ENCODE measurements at regions not wholly inside any gene's neighbourhood (a gene's known extent, or its start where the extent isn't known, plus 50 kb on each side); places are given as distances from the start of the nearest gene placed in this dataset.

GRCh38 chr1:25031601-25031965 lies 101.5 kb upstream of the RUNX3 start:
- TF ChIP-seq CTCF (IDR thresholded peaks at IDR 0.05), result no peak
- TF ChIP-seq POLR2A (IDR thresholded peaks at IDR 0.05), result no peak
